CD4-positive, alpha-beta T cell treated with Interleukin-4 for 4 hours (primary cell): ENCODE measurements at regions not wholly inside any gene's neighbourhood (a gene's known extent, or its start where the extent isn't known, plus 50 kb on each side); places are given as distances from the start of the nearest gene placed in this dataset.

ENCODE experiments used
- DNase-seq: peaks from one replicate; pipeline ENCODE4 v3.0.0-alpha.2; 2020

DNA sequence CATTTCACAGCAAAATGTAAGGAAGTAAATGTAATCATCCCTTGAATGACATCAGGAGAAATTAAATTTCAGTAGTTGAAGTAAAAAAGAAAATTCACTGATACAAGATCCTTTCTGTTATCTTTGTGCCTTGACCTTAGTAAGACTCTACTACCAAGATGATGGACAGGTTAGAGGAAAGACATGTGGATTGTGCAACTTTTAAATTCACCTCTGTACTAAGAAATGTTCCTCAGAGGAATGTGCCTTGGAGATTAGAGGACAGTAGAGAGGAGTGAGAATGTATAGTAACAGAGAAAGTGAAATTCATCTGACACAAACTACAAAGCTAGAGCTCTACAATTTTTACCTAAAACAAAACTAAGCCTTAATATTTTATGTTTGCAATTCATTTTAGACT is 375.3 kb downstream of the PLOD2 start:
- no peak for DNase-seq

DNA sequence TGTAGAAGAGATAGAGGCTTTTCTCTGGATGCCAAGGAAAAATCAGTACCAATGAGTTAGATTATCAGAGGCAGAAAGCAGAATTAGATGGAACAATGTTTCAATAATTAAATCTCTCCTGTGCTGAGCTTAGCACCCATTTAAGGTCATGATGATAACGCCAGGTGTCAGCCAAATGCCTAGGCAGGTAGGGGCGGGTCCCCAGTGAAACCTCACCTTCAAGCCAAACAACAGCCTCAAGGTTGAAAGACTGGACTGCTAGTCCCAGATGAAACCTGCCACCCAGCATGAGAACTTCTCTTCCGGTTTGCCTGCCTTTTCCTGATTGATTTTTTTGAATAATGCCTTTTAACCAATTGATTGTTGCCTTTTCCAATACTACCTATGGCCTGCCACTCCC is 363.0 kb downstream of the PLOD2 start:
- DNase-seq = no peak

DNA sequence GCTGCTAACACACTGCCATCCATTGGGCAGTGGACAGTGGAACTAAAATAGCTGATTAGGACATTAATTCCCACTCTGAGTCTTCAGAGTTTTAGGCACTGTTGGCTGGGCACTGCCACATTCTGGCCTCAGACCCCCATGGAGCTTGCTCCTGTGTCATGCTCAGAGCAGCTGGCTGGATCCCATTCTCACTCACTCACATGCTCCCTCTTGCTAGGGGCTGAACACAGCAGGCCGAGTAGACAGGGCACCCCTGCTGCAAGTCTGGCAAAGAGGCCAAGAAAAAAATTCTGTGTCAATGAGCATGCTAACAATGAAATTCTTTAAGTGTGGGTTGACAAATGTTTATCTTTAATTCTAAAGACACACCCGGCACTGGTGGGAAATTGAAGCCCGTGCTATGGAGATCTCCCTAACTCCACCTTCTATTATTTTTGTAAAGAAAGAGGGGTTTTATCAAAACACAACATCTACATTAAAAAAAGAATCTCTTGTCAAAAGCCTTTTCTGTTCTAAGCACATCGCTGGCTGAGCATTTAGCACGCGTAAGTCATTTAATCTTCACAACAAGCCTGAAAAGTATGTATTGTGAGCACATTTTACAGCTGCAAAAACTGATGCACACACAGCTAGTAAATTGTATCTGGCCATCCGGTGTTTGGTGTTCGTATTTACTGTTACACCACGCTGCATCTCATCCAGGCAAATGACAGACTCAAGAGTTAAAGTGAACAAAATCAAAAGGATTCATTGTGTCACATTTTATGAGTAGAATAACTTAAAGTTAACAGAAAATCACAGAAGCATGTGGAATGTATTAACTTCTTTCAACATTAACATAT is 362.1 kb downstream of the PLOD2 start:
- no peak for DNase-seq

DNA sequence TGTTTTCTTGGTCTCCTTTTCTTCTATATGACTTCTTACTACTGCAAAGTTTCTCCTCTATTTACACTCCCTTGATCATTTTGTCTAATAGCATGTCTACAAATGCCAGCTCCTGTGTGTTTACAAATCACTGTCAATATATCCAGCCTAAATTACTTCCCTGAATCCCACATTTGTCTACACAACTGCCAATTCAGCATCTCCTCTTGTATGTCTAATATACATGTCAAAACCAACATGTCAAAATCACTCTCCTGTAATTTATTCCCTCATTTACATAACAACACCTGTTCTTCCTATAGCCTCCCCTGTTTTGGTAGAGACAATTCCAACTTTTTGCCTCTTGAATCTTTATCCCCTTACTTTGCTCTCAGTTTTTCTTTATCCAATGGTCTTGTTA is 359.3 kb downstream of the PLOD2 start:
- no peak for DNase-seq

DNA sequence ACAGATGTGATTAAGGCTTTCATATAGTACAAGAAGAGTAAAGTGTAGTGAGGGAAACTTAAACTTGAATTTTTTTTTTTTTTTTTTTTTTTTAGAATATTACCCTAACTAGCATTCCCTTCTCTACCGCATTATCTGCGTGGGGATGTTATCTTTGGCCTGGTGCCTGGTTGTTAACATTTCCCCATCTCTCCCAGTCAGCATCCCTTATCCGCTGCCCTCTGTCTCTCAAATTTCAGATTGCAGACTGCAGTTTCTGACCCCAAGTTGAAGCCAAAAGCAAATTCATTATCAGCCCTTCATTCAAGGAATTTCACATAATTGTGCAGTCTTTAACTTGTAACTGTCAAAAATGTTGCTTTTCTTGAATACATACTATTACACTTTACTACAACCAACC is 353.0 kb downstream of the PLOD2 start:
- DNase-seq = no peak

DNA sequence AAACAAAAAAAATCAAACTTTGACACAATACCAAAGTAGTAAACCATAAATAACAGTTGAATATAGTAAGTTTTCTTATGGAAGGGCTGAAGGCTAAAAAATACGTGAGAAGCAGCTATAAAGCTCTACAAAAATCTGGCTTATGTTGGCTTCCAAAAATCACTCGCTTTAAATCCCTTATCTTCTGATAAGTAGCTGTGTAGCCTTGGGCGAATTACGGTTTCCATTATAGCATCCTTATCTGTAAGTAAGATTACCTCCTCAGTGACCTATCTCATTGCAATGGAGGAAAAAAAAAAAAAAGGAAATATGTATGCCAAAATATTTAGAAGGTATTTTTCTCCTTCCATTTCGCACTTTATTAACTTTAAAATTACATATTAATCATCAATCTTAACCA is 348.6 kb downstream of the PLOD2 start:
- no peak for DNase-seq

DNA sequence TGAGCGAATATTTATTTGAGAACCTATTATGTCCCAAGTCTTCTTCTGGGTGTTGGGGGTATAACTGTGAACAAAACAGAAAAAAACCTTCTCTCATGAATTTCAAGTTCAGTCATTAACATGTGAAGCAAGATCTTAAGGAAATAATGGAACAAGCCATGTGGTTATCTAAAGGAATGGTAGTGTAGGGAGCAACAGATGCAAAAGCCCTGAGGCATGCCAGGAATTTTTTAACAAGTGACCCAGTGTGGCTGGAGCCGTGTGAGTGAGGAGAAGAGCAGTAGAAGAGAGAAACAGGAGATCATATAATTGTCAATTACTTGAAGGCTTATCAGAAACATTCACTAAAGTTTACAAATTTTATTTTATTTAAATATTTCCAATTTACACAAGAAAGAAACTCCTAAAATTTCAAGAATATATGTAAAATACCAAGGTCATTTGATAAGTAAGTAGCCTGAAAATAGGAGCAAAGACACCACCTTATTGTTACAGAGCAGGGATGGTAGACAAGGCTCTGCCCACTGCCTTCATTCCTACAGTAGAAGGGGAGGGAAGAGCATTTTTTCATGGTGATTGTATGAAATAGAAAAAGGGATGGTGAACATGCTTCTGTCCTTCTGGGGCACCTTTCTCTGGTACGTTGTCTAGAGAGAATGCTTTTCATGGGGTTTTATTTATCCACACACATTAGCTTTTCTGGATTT is 345.1 kb downstream of the PLOD2 start:
- no peak for DNase-seq

DNA sequence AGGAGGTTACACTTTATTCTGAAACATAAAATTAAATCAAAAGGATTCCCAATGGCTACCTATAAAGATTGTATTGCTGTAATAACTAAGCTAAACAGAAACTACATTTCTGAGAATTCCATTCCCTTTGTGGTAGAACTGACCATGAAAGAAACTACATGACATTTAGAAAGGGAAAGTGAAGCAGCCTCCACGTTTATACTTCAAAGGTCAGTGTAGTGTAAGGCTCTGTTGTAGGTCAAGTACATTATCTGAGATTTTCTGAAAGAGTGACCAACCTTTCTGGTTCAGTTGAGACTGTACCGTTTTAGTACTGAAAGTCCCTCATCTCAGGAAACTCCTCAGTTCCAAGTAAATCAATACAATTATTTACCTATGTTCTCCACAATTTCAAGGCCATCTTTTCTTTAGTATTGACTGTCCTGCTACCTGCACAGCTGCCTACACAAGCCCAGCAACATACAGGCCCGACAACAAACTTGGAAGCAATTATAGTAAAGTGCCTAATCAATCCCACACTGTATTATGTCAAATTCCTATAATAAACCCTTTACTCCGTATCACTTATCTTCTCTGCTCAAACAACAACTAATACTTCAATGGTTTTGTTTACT is 343.0 kb downstream of the PLOD2 start:
- DNase-seq = no peak

DNA sequence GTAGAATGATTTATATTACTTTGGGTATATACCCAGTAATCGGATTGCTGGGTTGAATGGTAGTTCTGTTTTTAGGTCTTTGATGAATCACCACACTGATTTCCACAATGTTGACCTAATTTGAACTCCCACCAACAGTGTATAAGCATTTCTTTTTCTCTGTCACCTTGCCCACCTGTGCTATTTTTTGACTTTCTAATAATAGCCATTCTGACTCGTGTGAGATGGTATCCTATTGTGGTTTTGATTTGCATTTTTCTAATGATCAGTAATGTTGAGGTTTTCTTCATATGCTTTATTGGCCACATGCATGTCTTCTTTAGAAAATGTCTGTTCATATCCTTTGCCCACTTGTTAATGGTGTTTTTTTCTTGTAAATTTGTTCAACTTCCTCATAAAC is 340.8 kb downstream of the PLOD2 start:
- no peak for DNase-seq

DNA sequence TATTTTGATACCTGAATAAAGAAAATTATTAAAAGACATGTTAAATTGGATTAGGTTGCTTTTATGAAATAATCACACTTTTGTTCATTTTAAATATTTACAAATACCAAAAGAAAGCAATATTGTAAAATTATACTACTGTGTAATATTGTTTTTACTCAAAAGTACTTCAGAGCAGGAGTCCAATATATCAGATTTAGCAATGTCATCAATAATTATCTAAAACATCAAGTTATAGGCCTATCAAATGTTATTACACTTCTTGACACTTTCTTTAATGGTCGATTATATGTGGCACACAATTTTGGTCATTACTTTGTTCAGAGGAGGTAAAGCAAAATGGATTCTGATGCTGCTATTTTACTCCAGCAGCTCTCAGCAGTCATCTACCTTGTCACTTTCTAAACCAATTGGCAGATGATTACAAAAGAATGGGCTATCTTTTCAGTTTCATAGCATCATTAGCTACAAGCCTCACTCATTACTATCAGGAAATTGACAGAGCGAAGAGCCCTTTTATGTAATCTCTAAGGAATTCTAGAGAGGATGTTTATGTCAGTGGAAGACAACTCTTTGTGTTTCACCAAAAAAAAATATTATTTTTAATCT is 318.6 kb downstream of the PLOD2 start:
- DNase-seq = no peak

DNA sequence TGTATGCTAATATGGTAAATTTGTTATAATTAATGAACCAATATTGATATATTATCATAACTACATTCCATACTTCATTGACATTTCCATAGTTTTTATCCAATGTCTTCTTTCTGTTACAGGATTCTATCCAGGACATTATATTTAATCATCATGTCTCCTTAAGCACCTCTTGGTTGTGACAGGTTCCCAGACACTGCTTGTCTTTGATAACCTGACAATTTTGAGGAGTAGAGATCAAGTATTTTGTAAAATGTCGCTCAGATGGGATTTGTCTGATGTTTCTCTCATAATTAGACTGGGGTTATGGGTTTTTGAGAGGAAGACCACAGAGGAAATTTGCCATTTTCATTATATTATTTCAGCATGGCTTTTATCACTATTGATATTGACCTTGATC is 317.4 kb downstream of the PLOD2 start:
- no peak for DNase-seq

DNA sequence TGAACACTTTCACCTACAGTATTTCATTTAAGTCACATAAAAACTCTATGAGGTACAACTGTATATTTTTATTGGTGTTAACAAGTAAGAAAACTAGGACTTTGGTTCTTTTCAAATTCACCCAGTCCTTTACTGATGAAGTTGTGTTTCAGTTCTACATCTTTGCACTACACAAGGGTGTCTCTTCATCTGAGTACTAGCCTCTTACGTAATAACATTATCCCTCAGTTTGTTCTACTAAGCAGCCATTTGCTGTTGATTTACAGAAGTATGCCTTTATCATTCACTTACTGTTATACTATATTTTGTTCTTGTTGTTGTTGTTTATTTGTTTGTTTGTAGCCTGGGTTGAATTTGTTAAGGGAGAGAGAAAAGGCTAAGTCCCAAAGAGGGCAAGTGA is 311.9 kb downstream of the PLOD2 start:
- DNase-seq = no peak

DNA sequence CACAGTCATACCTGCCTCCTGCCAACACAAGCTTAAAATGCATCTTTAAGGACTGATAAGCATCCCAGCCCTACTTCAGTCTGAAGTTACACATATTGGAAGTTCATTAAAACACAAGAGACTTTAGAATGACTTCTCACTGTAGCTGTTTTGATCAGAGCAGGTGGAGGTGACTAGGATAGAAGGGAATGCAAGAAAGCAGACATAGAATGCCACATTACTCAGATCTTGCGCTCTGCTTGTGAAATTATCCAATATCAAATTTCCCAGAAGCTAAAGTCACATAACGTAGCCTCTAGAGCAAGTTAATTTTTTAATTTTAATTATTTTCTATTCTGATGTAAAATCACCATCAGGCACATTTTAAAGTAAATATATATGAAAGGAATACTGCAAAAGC is 306.5 kb downstream of the PLOD2 start:
- DNase-seq = no peak

DNA sequence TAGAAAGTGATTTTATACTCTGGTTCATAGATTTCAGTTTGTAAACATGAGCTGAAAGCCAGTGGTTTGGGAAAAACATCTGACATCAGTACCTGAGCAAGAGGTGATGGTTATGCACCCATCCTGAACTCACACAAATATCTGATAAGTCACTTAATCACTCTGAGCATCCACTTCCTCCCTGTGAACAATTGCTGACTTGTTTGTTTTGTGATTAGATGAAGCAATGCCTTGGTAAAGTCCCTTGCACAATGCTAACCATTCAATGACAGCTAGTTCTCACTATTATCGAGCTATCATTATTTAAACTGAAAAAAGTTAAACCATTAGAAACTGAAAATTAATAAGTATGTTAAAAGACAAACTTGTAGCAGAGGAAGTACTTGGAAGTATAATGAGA is 303.0 kb downstream of the PLOD2 start:
- DNase-seq = no peak

DNA sequence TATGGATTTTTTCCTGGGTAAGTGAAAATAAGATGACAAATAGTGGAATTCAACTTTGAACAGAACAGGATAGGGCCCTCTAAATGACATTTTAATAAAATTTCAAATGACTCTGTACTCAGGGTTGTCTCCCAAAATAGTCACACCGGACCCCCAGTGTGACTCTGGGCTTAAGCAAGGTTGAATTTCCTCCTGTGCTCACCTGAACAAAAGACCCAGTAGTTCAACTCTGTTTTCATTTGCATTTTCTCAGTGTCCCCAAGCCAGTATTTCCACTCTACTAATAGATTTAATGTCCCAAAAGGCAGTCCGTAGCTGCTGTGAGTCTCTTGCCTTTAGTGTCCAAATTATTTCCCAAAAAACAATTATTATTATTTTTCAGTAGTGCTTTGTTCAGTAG is 296.6 kb downstream of the PLOD2 start:
- no peak for DNase-seq

DNA sequence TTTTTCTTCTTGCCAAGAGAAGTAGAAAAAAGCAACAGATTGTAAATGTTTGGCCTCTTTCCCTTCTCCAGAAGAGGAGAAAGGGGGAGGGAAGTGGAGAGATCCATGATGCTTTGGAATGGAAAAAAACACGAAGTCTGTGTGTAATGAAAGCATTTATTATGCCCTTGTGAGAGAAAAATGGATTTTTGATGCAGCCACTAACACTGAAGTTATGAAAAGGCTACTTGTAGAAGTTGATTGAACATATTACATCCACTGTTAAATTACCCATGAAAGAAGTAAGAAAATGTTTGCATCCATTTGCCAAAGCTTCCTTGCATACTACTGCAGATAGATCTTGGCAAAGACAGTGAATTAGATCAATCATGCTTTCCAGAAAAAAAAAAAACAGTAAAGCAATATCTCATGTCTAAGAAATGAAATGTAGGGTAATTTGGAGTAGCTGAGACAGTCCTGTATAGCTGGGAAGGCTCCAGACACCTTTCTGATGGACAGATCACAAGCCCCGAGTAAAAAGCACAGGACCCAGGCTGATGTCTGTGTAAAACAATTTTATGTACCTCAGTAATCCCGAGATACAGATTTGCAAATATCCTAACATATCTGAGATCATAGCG is 295.5 kb downstream of the PLOD2 start:
- no peak for DNase-seq

DNA sequence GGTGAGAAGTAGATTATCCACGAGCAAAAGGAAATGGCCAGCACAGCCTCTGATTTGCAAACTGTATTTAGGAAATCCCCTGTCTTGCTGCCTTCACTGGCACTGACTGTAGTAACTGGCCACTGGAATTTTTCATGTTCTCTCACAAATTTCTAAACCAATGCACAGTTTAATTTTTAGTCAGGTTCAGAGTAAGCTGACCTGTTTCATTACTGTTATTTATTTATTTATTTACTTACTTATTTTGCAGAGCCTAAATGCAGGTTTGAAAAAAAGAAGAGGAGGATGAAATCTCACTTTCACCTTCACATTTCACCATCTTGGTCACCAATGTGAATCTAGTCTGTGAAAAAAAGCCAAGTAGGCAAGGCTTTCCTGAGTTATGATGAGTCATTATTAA is 291.0 kb downstream of the PLOD2 start:
- no peak for DNase-seq

DNA sequence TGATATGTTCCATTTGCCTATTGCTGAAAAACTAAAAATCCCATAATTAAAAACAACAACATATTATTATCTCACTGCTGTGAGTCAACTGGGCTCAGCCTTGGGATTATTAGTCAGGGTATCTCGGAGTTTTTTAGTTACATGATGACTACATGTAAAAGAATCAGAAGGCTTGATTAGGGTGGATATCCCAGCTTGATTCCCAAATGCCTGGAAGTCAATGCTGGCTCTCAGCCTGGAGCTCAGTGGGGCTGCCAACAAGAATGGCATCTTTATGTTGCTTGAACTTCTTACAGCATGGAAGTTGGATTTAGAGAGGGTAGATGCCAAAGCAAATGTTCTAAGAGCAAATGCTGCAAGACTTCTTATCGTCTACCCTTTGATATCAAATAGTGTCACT is 278.5 kb downstream of the PLOD2 start:
- DNase-seq = no peak

DNA sequence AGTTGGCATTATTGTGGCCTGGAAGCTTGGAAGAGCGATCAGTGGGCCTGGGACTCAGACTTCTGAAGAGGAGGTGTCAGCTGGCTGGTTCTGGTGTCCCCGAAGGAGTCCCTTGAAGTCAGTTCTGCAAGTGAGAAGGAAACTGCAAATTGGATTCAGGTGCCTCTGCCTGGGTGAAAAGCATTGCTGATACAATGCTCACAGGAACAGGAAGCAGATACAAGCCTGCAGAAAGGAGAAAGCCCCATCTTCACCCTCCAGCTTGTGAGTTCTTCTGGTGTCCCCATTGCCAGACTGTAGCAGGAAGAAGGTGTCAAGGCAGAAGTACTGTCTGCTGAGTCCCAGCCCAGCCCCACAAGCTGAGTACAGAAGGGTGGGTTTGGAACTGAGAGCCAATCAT is 271.3 kb downstream of the PLOD2 start:
- DNase-seq = no peak

DNA sequence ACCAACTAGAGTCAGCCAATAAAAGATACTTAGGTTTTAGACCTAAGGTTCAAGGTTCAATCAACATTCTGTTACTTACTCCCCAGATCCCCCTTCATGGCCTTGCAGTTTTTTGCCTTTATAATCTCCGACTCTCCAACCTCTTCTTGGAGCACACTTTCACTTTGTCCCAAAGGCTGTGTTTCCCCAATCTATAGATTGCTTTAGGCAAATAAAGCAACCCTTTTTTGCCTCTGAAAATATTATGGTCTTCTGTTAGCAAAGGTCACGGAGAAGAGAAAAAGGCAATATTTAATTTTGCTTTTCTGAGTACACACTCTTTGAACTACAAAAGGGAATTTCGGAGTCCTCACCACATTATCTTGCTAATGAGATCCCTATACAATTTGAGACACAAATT is 268.1 kb downstream of the PLOD2 start:
- no peak for DNase-seq

DNA sequence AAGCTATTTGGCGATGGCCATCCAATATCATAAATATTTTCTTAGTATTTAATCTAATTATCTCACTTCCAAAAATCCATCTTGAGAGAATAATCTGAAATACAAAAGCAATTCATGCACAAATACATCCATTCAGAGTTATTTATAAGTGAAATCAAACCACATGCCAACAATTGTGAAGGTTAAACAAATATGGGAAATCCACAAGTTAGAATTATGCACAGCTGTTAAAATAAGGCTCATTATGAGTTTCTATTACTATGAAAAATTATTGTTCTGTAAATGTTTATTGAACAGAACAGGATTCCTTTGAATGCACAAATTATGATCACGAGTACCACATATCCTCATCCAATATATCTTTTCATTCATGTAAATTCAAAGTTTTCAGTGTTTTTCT is 267.7 kb downstream of the PLOD2 start:
- DNase-seq = no peak

DNA sequence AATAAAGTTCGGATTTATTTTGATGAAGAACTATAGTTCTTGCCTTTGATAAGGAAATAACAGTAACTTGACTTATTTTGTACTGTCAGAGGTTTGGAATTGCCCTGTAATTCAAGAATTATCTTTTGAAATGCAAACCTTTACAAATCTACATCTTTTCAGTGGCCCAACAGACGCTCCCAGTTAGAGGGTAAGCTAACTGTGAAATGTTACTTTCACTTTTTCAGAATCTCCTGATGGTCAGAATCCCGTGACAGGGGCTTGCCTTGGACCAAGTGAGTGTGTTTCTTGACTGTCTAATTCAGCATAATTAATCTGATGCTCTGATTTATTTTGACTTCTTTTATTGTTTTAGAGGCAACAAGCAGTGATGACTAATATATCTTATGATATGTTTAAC is 262.5 kb downstream of the PLOD2 start:
- DNase-seq = no peak

DNA sequence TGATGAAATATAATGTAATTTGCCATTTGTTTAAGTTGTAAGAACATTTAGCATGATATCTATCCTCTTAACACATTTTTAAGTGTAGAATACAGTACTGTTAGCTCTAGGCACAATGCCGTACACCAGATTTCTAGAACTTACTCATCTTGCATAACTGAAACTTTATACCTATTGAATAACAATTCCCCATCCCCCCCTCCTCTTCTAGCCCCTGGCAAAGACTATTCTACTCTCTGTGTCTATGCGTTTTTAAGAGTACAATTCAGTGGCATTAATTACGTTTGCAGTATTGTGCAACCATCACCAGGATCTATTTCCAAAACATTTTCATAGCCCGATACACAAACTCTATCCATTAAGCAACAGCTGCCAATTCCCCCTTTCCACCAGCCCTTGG is 261.7 kb downstream of the PLOD2 start:
- no peak for DNase-seq
